Hippocampal formation (tissue), 2 donors: ENCODE measurements at regions not wholly inside any gene's neighbourhood (a gene's known extent, or its start where the extent isn't known, plus 50 kb on each side); places are given as distances from the start of the nearest gene placed in this dataset.
A peak's percentile ranks its signal among the peaks of the same experiment; 100 is the strongest.
"Not testable (repeated sequence)": the region's sequence is repeated elsewhere in the genome, so short reads cannot be mapped to it uniquely, and the experiment has no call there.

Experiments
- DNase-seq, 2 donors: peaks; one replicate each; lab custom pipeline; 2025; lab: John Stamatoyannopoulos, UW

DNA sequence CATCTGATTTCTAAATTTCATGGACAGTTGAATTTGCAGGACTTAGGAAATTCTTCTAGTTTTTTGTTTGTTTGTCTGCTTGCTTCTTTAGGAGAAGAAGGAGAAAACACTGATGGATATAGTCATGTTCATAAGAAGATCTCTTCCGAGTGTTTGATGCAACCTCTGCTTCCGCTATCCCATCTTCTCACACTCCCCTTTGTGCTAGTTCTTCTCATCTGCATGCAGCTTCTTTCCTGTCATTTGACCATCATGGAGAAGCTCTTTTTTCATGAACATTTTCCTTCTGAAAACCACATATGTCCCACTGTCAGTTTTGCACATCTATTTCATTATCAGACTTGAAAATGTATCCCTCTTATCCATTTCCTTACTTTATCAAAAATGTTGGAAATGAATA is 346.9 kb upstream of the PRKCQ start:
- no peak for DNase-seq

GRCh38 chr10:6925146-6925545 is 345.1 kb upstream of the PRKCQ start:
- no peak for DNase-seq

DNA sequence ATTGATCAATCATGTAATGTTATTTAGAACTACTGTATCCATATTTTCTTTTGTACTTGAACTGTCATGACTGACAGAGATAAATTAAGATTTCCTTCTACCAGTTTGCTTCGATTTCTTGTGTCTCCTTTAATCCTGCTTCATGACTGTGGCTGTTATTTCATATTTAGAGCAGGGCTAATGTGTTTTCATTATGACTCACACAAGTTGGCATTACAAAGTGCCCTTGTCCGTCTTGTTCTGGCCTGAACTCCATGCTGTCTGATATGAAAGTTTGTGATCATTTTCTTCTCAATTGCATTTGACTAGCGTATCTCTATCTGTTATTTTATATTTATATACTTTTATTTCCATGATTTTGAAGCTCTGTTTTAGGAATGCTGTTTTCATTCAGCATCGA is 344.1 kb upstream of the PRKCQ start:
- DNase-seq = no peak

- DNase-seq = not testable (repeated sequence)
Observed at GRCh38 chr10:6921026-6921425, 340.9 kb upstream of the PRKCQ start.

- peak; percentile 75 to 82 for DNase-seq
Observed at GRCh38 chr10:6920072-6921019, 340.3 kb upstream of the PRKCQ start.

- no peak for DNase-seq
Observed at GRCh38 chr10:6919077-6919476, 339.0 kb upstream of the PRKCQ start.

DNA sequence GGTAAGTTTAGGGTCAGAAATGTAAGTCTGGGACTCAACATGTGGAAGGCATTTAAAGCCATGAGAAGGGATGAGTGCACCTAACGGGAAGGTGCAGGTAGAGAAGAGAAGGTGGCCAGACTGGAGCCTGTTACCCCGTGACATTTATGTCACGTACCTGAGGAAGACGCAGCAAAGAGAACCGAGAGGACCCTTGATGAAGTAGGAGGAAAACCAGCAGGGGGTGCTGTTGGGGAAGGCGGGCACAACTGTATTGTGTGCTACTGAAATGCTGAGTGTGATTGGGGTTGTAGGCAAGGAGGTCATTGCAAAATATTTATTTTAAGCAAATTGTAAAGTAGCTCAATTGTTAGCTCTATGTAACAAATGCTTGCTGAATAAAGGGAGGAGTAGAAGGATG is 338.2 kb upstream of the PRKCQ start:
- DNase-seq = peak in 1 of 2 donors; percentile 19

GRCh38 chr10:6917125-6917524 is 337.0 kb upstream of the PRKCQ start:
- no peak for DNase-seq

DNA sequence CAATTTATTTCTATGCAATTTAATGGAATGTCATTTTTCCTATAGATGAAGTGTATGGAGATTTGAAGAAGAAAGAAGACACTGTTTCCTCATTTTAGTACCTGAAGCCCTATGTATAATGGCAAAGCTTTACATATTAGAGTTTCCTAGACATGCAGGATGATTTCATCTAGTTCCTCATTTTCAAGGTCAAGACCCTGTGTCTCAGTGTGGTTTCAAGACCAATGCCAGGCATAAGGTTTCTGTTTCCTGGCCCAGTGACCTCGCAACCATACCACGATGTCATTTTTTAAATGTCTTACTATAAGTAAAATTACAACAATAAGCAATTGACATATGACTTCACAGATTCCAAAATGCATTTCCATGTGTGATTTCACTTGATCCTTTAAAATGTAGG is 336.5 kb upstream of the PRKCQ start:
- DNase-seq = no peak

GRCh38 chr10:6915307-6915706 is 335.2 kb upstream of the PRKCQ start:
- no peak for DNase-seq

DNA sequence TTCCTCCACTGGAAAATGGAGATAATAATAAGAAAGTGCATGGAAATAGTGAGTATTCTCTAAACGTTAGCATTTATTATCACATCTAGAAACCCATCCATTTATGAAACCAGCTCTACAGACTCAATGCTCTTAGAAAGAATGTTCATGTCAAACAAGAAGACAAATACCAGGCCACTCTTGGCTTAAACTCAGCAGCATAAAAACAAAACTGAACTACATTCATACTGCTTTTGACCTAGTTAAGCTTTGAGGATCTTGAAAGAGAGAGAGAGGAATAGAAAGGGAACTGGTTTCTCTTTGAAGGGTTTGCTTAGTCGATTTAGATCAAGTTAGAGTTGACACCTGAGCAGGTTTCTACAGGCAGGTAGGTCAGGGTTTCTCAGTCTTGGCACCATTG is 332.9 kb upstream of the PRKCQ start:
- no peak for DNase-seq

GRCh38 chr10:6912424-6912823 is 332.3 kb upstream of the PRKCQ start:
- DNase-seq = no peak

GRCh38 chr10:6912021-6912420 is 331.9 kb upstream of the PRKCQ start:
- DNase-seq = no peak

DNA sequence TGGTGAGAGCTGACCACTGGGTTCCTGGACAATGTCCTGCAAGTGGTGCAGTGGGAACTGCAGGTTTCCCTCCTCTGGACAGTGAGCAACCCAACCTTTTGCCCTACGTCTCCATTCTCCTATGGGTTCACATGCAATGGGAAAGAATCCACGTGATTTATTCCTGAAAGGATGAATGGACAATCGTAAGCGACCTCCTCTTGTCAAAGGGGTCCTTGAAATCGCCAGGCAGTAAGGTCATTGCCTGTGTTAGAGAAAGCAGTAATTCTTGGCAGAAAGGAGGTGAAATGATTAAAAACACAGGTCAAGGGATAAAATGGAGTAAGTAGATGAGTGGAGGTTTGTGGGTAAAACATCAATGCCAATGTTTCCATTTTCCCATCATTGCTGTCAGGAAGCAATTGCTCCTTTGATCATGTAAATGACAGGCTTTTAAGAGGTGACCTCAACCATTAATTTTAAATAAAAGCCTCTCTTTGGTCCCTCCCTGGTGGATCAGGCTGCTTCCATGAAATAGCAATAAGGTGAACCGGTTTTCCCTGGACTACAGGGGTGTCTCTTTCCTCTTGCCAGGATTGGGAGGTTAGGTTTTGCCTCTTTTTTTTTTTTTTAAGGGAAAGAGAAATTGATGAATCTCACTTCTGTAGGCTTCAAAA is 330.0 kb upstream of the PRKCQ start:
- no peak for DNase-seq

DNA sequence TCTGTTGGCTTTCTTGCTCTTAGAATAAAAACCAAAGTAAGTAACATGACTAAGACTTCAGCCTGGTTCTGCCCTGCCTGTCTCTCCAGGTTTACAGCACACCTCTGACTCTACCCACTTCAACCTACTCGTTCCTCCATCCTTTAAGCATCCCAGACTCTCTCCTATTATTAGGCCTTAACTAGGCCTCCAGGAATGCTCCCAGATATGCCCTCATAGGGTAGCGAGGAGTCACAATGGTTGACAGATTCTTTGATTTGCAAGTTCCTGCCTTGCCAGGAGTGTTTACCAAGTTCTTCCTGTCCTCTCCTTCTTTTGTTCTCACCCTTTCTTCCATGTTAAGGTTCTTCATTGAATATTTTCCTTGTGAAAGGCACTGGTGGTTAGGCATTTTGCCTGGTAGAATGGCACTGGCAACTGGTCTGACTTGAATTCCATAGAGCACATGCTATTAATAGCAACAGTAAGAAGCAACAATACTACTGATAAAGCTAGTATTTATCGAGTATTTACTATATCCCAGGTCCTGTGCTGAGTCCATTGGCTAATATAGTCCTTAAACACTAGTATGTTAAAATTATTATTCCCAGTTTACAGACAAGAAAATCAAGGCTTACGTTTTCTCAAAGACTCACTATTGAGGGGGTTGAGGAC is 327.9 kb upstream of the PRKCQ start:
- no peak for DNase-seq

DNA sequence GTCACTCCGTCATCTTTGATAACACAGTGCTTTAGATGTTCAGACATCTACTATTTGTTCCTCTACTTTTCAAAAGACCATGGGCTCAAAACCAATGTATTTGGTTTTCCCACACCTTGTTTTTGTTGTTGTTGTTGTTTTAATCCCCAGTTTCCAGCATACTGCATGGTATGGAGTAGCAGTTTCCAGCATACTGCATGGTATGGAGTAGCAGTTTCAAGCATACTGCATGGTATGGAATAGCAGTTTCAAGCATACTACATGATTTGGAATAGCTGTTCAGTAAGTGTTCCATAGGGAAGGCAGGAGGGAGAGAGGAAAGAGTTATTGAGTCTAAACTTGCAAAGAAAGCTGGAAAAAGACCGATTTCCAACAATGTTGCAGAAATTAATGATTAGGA is 314.3 kb upstream of the PRKCQ start:
- DNase-seq = no peak

- no peak for DNase-seq
Observed at GRCh38 chr10:6892864-6893263, 312.8 kb upstream of the PRKCQ start.

- DNase-seq = no peak
Observed at GRCh38 chr10:6891924-6892323, 311.8 kb upstream of the PRKCQ start.

DNA sequence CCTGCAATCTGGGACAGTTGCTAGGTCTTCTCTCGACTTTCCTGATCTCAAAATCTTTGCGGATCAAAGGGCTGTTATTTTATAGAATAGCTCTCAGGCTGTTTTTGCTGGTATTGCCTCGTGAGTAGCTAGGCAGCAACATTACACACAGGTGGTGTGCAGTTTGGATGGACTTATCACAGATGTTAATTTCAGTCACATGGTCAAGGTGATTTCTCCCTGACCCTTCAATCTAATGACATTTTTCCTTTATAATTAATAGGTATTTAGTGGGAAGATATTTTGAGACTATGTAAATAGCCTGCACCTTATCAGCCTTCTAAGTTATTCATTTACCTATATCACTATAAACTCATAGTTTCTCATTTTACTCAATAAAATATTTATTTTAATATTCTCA is 309.6 kb upstream of the PRKCQ start:
- DNase-seq = no peak

GRCh38 chr10:6888434-6888833 is 308.4 kb upstream of the PRKCQ start:
- DNase-seq = no peak

DNA sequence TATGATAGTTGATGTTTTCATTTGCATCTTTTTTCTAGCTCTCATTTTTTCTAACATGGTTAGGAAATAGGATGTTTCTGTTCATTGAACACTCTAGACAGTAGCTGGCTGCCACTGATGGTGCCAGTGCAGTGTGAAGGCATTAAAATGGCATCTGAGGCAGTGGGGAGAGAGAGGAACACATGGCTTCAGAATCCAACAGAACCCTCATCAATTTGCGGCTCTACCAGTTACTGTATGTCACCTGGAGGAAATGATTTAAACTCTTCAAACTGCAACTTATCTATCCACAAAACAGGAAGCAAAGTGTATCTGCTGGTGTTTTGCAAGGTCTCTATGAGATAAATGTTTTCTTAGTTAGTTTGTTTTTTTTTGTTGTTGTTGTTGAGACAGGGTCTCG is 305.2 kb upstream of the PRKCQ start:
- DNase-seq = no peak

DNA sequence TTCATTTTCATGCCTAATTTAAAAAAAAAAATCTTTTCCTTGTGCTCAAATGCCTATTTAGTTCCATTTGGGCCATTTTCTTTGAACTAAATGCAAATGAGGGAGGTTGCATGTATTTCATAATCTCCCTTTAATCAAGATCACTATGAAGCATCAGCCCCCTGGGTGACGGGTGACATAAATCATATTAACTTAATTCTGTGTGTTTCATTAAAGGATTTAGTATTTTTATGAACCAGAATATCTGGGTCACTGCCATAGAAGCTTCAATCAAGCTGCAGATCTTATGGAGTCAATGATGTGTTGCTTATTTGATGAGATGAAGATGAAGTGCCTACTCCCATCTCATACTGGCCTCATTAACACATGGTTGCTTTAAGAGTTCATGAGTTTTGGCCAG is 301.9 kb upstream of the PRKCQ start:
- DNase-seq = no peak
